ENCODE measurements at regions not wholly inside any gene's neighbourhood (a gene's known extent, or its start where the extent isn't known, plus 50 kb on each side); places are given as distances from the start of the nearest gene placed in this dataset.

GRCh38 chr20:55004044-55004443 is 528.7 kb downstream of the DOK5 start:
- no peaks in the 10 kb centered on the region for H3K27me3 ChIP-seq (ENCODE audit: control insufficient read depth in 1 of 2, insufficient read depth in 1 of 2, low read length in 2 of 2)
- no peak overlapping the region for H3K9ac ChIP-seq (ENCODE audit: low read length)
- H3K4me3 ChIP-seq (ENCODE audit: insufficient read depth in 1 of 2, low read depth in 1 of 2, low read length in 2 of 2) = no peak overlapping the region
- no peak overlapping the region for H3K4ac ChIP-seq (ENCODE audit: low read depth in 1 of 2, low read length in 2 of 2)
- WGBS = 61% methylated on average over 2 of the region's 3 CpGs
- H2BK15ac ChIP-seq (ENCODE audit: low read depth, poor library complexity, severe bottlenecking) = no peak overlapping the region
- H4K91ac ChIP-seq (ENCODE audit: low read length) = no peak overlapping the region
- H3K4me1 ChIP-seq (ENCODE audit: control insufficient read depth, insufficient read depth, low read depth, low read length) = no peaks in the 10 kb centered on the region
- DNase-seq = no peak
- H3K9me3 ChIP-seq (ENCODE audit: control insufficient read depth, low read length) = no peaks in the 10 kb centered on the region
- H2AFZ ChIP-seq (ENCODE audit: low read depth, low read length) = no peak overlapping the region
- no peak overlapping the region for H3K4me2 ChIP-seq (ENCODE audit: low read length, poor library complexity, severe bottlenecking)
- no peak overlapping the region for H2BK12ac ChIP-seq (ENCODE audit: low read length in 2 of 2)
- no peak overlapping the region for H2BK5ac ChIP-seq (ENCODE audit: low read depth, low read length, poor library complexity, severe bottlenecking)
- H3K27ac ChIP-seq (ENCODE audit: low read length, poor library complexity, severe bottlenecking) = no peak overlapping the region
- H3K36me3 ChIP-seq (ENCODE audit: control insufficient read depth in 1 of 2, insufficient read depth in 2 of 2, low read depth in 1 of 2, low read length in 2 of 2) = no peaks in the 10 kb centered on the region
- no peak overlapping the region for H2BK120ac ChIP-seq (ENCODE audit: low read depth, low read length)
- H3K18ac ChIP-seq (ENCODE audit: low read depth in 1 of 2, low read length in 2 of 2) = no peak overlapping the region
- H3K23ac ChIP-seq (ENCODE audit: low read length in 2 of 2) = no peak overlapping the region
- no peak overlapping the region for H3K14ac ChIP-seq (ENCODE audit: low read length in 2 of 2)
- no peaks in the 10 kb centered on the region for H3K79me1 ChIP-seq (replicated peaks; ENCODE audit: low read length, poor library complexity, severe bottlenecking)
- no peak overlapping the region for H4K8ac ChIP-seq (ENCODE audit: low read length)
- H2AK5ac ChIP-seq (ENCODE audit: low read length, severe bottlenecking) = no peak overlapping the region

GRCh38 chr20:54995553-54995952 is 520.2 kb downstream of the DOK5 start:
- Histone ChIP-seq H3K9ac (ENCODE audit: low read length) (no peak overlapping the region), H3K9me3 (ENCODE audit: control insufficient read depth, low read length) (no peaks in the 10 kb centered on the region), H2AFZ (ENCODE audit: low read depth, low read length) (no peak overlapping the region), H3K27me3 (ENCODE audit: control insufficient read depth in 1 of 2, insufficient read depth in 1 of 2, low read length in 2 of 2) (no peaks in the 10 kb centered on the region), H3K4me2 (ENCODE audit: low read length, poor library complexity, severe bottlenecking) (no peak overlapping the region), H3K23ac (ENCODE audit: low read length in 2 of 2) (no peak overlapping the region), H3K18ac (ENCODE audit: low read depth in 1 of 2, low read length in 2 of 2) (no peak overlapping the region), H3K4ac (ENCODE audit: low read depth in 1 of 2, low read length in 2 of 2) (no peak overlapping the region), H3K36me3 (ENCODE audit: control insufficient read depth in 1 of 2, insufficient read depth in 2 of 2, low read depth in 1 of 2, low read length in 2 of 2) (no peaks in the 10 kb centered on the region), H4K91ac (ENCODE audit: low read length) (no peak overlapping the region), H2AK5ac (ENCODE audit: low read length, severe bottlenecking) (no peak overlapping the region), H2BK12ac (ENCODE audit: low read length in 2 of 2) (no peak overlapping the region), H4K8ac (ENCODE audit: low read length) (no peak overlapping the region), H2BK120ac (ENCODE audit: low read depth, low read length) (no peak overlapping the region), H3K27ac (ENCODE audit: low read length, poor library complexity, severe bottlenecking) (no peak overlapping the region), H2BK15ac (ENCODE audit: low read depth, poor library complexity, severe bottlenecking) (no peak overlapping the region), H3K79me1 (replicated peaks; ENCODE audit: low read length, poor library complexity, severe bottlenecking) (no peaks in the 10 kb centered on the region), H2BK5ac (ENCODE audit: low read depth, low read length, poor library complexity, severe bottlenecking) (no peak overlapping the region), H3K4me3 (ENCODE audit: insufficient read depth in 1 of 2, low read depth in 1 of 2, low read length in 2 of 2) (no peak overlapping the region), H3K4me1 (ENCODE audit: control insufficient read depth, insufficient read depth, low read depth, low read length) (no peaks in the 10 kb centered on the region), H3K14ac (ENCODE audit: low read length in 2 of 2) (no peak overlapping the region)
- 82% methylated on average over 3 of the region's 5 CpGs for WGBS
- DNase-seq = no peak

- no peak overlapping the region for H4K91ac ChIP-seq (ENCODE audit: low read length)
- H3K23ac ChIP-seq (ENCODE audit: low read length in 2 of 2) = no peak overlapping the region
- H2BK15ac ChIP-seq (ENCODE audit: low read depth, poor library complexity, severe bottlenecking) = no peak overlapping the region
- 59% methylated on average over 4 of the region's 4 CpGs for WGBS
- no peak overlapping the region for H3K14ac ChIP-seq (ENCODE audit: low read length in 2 of 2)
- no peak overlapping the region for H2BK120ac ChIP-seq (ENCODE audit: low read depth, low read length)
- H3K9me3 ChIP-seq (ENCODE audit: control insufficient read depth, low read length) = no peaks in the 10 kb centered on the region
- H2BK5ac ChIP-seq (ENCODE audit: low read depth, low read length, poor library complexity, severe bottlenecking) = no peak overlapping the region
- H3K36me3 ChIP-seq (ENCODE audit: control insufficient read depth in 1 of 2, insufficient read depth in 2 of 2, low read depth in 1 of 2, low read length in 2 of 2) = no peaks in the 10 kb centered on the region
- H2BK12ac ChIP-seq (ENCODE audit: low read length in 2 of 2) = no peak overlapping the region
- no peak overlapping the region for H3K27ac ChIP-seq (ENCODE audit: low read length, poor library complexity, severe bottlenecking)
- no peak overlapping the region for H2AK5ac ChIP-seq (ENCODE audit: low read length, severe bottlenecking)
- H3K4me1 ChIP-seq (ENCODE audit: control insufficient read depth, insufficient read depth, low read depth, low read length) = no peaks in the 10 kb centered on the region
- no peak for DNase-seq
- H3K18ac ChIP-seq (ENCODE audit: low read depth in 1 of 2, low read length in 2 of 2) = no peak overlapping the region
- no peak overlapping the region for H4K8ac ChIP-seq (ENCODE audit: low read length)
- no peak overlapping the region for H3K9ac ChIP-seq (ENCODE audit: low read length)
- H2AFZ ChIP-seq (ENCODE audit: low read depth, low read length) = no peak overlapping the region
- peak overlapping the region; percentile 59 for H3K4me2 ChIP-seq (ENCODE audit: low read length, poor library complexity, severe bottlenecking)
- H3K79me1 ChIP-seq (replicated peaks; ENCODE audit: low read length, poor library complexity, severe bottlenecking) = no peaks in the 10 kb centered on the region
- no peaks in the 10 kb centered on the region for H3K27me3 ChIP-seq (ENCODE audit: control insufficient read depth in 1 of 2, insufficient read depth in 1 of 2, low read length in 2 of 2)
- H3K4ac ChIP-seq (ENCODE audit: low read depth in 1 of 2, low read length in 2 of 2) = no peak overlapping the region
- no peak overlapping the region for H3K4me3 ChIP-seq (ENCODE audit: insufficient read depth in 1 of 2, low read depth in 1 of 2, low read length in 2 of 2)
These were observed 519.6 kb downstream of the DOK5 start for GRCh38 chr20:54995011-54995410.

- H3K4ac ChIP-seq (ENCODE audit: low read depth in 1 of 2, low read length in 2 of 2) = no peak overlapping the region
- DNase-seq = no peak
- H3K36me3 ChIP-seq (ENCODE audit: control insufficient read depth in 1 of 2, insufficient read depth in 2 of 2, low read depth in 1 of 2, low read length in 2 of 2) = no peaks in the 10 kb centered on the region
- no peak overlapping the region for H2BK120ac ChIP-seq (ENCODE audit: low read depth, low read length)
- H3K27ac ChIP-seq (ENCODE audit: low read length, poor library complexity, severe bottlenecking) = peak overlapping the region; percentile 22
- no peak overlapping the region for H2BK15ac ChIP-seq (ENCODE audit: low read depth, poor library complexity, severe bottlenecking)
- H3K18ac ChIP-seq (ENCODE audit: low read depth in 1 of 2, low read length in 2 of 2) = no peak overlapping the region
- no peak overlapping the region for H2AFZ ChIP-seq (ENCODE audit: low read depth, low read length)
- H4K8ac ChIP-seq (ENCODE audit: low read length) = no peak overlapping the region
- H4K91ac ChIP-seq (ENCODE audit: low read length) = no peak overlapping the region
- H3K9me3 ChIP-seq (ENCODE audit: control insufficient read depth, low read length) = no peaks in the 10 kb centered on the region
- H3K4me3 ChIP-seq (ENCODE audit: insufficient read depth in 1 of 2, low read depth in 1 of 2, low read length in 2 of 2) = no peak overlapping the region
- no peak overlapping the region for H2BK5ac ChIP-seq (ENCODE audit: low read depth, low read length, poor library complexity, severe bottlenecking)
- no peak overlapping the region for H3K14ac ChIP-seq (ENCODE audit: low read length in 2 of 2)
- no peak overlapping the region for H2AK5ac ChIP-seq (ENCODE audit: low read length, severe bottlenecking)
- no peak overlapping the region for H3K4me2 ChIP-seq (ENCODE audit: low read length, poor library complexity, severe bottlenecking)
- H3K9ac ChIP-seq (ENCODE audit: low read length) = no peak overlapping the region
- no peak overlapping the region for H3K23ac ChIP-seq (ENCODE audit: low read length in 2 of 2)
- H3K79me1 ChIP-seq (replicated peaks; ENCODE audit: low read length, poor library complexity, severe bottlenecking) = no peaks in the 10 kb centered on the region
- peaks cover 6% of the 10 kb centered on the region for H3K4me1 ChIP-seq (ENCODE audit: control insufficient read depth, insufficient read depth, low read depth, low read length)
- no peaks in the 10 kb centered on the region for H3K27me3 ChIP-seq (ENCODE audit: control insufficient read depth in 1 of 2, insufficient read depth in 1 of 2, low read length in 2 of 2)
- 66% methylated on average over 2 of the region's 7 CpGs for WGBS
- H2BK12ac ChIP-seq (ENCODE audit: low read length in 2 of 2) = no peak overlapping the region
These were observed 509.7 kb downstream of the DOK5 start for GRCh38 chr20:54985091-54985490.

Measured in mesenchymal stem cell (in vitro differentiated cells and primary cell).